ENCODE measurements at regions not wholly inside any gene's neighbourhood (a gene's known extent, or its start where the extent isn't known, plus 50 kb on each side); places are given as distances from the start of the nearest gene placed in this dataset.

DNA sequence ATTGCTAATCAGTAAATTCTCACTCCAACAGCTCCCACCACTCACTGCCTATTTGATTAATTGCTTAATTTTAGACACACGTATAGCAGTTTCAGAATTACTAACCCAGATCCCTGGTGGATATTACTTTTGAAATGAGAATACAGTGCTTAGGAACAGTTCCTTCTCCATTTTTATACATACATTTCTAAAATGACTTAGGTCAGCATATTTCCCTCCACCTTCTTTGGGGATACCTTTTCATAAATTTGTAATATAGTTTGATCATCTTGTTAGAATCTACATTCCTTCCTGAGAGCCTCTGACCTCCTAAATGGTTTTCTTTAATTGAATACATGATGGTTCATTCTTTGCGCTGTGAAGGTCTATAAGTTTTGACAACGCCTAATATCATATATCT, 279.8 kb upstream of the NETO1 start:
- TF ChIP-seq, protein P1, sequence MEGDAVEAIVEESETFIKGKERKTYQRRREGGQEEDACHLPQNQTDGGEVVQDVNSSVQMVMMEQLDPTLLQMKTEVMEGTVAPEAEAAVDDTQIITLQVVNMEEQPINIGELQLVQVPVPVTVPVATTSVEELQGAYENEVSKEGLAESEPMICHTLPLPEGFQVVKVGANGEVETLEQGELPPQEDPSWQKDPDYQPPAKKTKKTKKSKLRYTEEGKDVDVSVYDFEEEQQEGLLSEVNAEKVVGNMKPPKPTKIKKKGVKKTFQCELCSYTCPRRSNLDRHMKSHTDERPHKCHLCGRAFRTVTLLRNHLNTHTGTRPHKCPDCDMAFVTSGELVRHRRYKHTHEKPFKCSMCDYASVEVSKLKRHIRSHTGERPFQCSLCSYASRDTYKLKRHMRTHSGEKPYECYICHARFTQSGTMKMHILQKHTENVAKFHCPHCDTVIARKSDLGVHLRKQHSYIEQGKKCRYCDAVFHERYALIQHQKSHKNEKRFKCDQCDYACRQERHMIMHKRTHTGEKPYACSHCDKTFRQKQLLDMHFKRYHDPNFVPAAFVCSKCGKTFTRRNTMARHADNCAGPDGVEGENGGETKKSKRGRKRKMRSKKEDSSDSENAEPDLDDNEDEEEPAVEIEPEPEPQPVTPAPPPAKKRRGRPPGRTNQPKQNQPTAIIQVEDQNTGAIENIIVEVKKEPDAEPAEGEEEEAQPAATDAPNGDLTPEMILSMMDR (IDR thresholded peaks at IDR 0.05) = no peak
- no peak overlapping the region for H3K27ac Mint-ChIP-seq (ENCODE audit: unreplicated experiment)
- H3K4me1 Mint-ChIP-seq (ENCODE audit: low read depth) = peaks cover 5% of the 10 kb centered on the region
- H3K27me3 Mint-ChIP-seq (ENCODE audit: low read depth) = peaks cover 1% of the 10 kb centered on the region
- no peak overlapping the region for H3K4me3 Mint-ChIP-seq (ENCODE audit: unreplicated experiment)
- no peak for DNase-seq (ENCODE audit: low spot score)
- H3K36me3 Mint-ChIP-seq (ENCODE audit: low read depth) = no peaks in the 10 kb centered on the region
- peaks cover 9% of the 10 kb centered on the region for H3K9me3 Mint-ChIP-seq (ENCODE audit: low read depth)

DNA sequence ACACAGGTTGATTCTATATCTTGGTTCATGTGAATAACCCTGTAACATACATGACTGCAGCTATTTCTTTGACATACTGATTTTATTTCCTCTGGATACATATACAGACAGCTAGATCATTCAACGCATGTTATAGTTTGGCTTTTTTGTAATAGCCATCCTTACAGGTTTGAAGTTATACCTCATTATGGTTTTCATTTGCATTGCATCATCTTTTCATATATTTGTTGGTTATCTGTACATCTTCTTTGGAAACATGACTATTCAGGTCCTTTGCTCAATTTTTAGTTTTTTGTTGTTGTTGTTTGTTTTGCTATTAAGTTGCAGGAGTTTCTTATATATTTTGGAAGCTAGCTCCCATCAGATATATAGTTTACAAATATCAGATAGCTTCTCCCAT, 276.2 kb upstream of the NETO1 start:
- no peak overlapping the region for H3K4me3 Mint-ChIP-seq (ENCODE audit: unreplicated experiment)
- no peaks in the 10 kb centered on the region for H3K36me3 Mint-ChIP-seq (ENCODE audit: low read depth)

DNA sequence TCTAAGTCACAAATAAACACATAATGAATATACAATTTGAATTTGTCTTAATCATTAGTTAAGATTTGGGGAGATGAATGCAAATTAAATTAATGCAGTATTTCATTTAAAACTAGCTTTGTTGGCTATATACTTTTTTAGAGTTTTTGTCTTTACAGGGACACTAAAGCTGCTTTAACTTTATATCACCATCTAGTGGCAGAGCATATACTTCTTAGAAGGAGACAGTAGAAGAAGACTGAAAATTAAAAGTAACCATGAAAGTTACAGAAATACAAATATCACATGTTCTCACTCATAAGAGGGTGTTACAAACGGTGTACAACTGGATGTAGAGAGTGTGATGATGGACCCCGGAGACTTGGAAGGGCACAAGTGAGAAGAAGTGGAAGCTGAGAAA, 268.3 kb upstream of the NETO1 start:
- H3K4me1 Mint-ChIP-seq (ENCODE audit: low read depth) = no peaks in the 10 kb centered on the region
- no peaks in the 10 kb centered on the region for H3K9me3 Mint-ChIP-seq (ENCODE audit: low read depth)
- DNase-seq (ENCODE audit: low spot score) = no peak
- no peak overlapping the region for H3K4me3 Mint-ChIP-seq (ENCODE audit: unreplicated experiment)
- H3K27me3 Mint-ChIP-seq (ENCODE audit: low read depth) = peaks cover 2% of the 10 kb centered on the region
- TF ChIP-seq, protein P1 (IDR thresholded peaks at IDR 0.05) = peak; percentile 73
- no peak overlapping the region for H3K27ac Mint-ChIP-seq (ENCODE audit: unreplicated experiment)
- H3K36me3 Mint-ChIP-seq (ENCODE audit: low read depth) = no peaks in the 10 kb centered on the region

More for the DNA sequence above, 276.2 kb upstream of the NETO1 start:
- DNase-seq (ENCODE audit: low spot score) = no peak
- Mint-ChIP-seq H3K27me3 (ENCODE audit: low read depth) (peaks cover 1% of the 10 kb centered on the region), H3K9me3 (ENCODE audit: low read depth) (peaks cover 9% of the 10 kb centered on the region), H3K4me1 (ENCODE audit: low read depth) (no peaks in the 10 kb centered on the region), H3K27ac (ENCODE audit: unreplicated experiment) (no peak overlapping the region)
- TF ChIP-seq, protein P1 (IDR thresholded peaks at IDR 0.05) = no peak

DNA sequence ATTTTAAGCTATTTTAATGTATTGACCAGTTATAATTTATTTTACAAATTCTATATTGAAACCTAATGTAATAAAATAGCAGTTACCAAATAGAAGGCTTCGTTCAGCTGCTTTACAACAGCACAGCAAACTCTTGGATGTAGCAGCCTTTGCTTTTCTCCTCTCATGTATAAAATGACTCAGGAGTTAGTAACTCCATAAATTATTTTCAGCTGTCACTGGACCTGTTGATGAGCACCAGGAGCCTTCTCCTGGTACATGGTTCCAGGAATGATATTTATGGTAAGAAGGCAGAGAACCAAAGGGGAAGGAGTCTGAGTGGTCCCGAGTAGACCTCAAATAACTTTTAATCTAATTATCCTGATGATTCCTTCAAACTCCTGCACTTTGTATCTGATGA, 256.4 kb upstream of the NETO1 start:
- Mint-ChIP-seq H3K4me1 (ENCODE audit: low read depth) (no peaks in the 10 kb centered on the region), H3K27me3 (ENCODE audit: low read depth) (no peaks in the 10 kb centered on the region), H3K36me3 (ENCODE audit: low read depth) (no peaks in the 10 kb centered on the region), H3K27ac (ENCODE audit: unreplicated experiment) (no peak overlapping the region), H3K9me3 (ENCODE audit: low read depth) (peaks cover 7% of the 10 kb centered on the region), H3K4me3 (ENCODE audit: unreplicated experiment) (no peak overlapping the region)
- TF ChIP-seq, protein P1 (IDR thresholded peaks at IDR 0.05) = no peak
- DNase-seq (ENCODE audit: low spot score) = no peak

DNA sequence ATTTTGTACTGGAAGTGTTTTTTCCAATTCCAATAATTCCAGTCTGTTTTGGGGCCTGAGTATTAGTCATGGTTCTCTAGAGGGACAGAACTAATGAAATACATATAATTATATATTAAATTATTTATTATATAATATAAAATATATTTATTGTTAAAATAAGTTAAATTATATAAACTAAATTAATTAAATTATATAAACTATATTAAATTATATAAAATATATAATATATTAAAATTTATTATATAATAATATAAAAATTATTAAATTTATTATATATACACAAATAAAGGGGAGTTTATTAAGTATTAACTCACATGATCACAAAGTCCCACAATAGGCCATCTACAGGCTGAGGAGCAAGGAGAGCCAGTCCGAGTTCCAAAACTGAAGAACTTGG, 253.4 kb upstream of the NETO1 start:
- no peak overlapping the region for H3K4me3 Mint-ChIP-seq (ENCODE audit: unreplicated experiment)
- H3K4me1 Mint-ChIP-seq (ENCODE audit: low read depth) = no peaks in the 10 kb centered on the region
- no peaks in the 10 kb centered on the region for H3K27me3 Mint-ChIP-seq (ENCODE audit: low read depth)
- peaks cover 11% of the 10 kb centered on the region for H3K9me3 Mint-ChIP-seq (ENCODE audit: low read depth)
- H3K36me3 Mint-ChIP-seq (ENCODE audit: low read depth) = no peaks in the 10 kb centered on the region
- TF ChIP-seq, protein P1 (IDR thresholded peaks at IDR 0.05) = no peak
- DNase-seq (ENCODE audit: low spot score) = no peak
- no peak overlapping the region for H3K27ac Mint-ChIP-seq (ENCODE audit: unreplicated experiment)
